Skin epidermis (tissue), 12 donors: ENCODE measurements at regions not wholly inside any gene's neighbourhood (a gene's known extent, or its start where the extent isn't known, plus 50 kb on each side); places are given as distances from the start of the nearest gene placed in this dataset.

Experiments used
- H3K27ac ChIP-seq, 21 experiments: fragments of 200-600 bp; sonication (generic) in 11 of 21; one replicate each; pipeline ENCODE4 v1.5.0; 2020; ENCODE audit warnings: mild to moderate bottlenecking in 3 of 21, inconsistent platforms in 2 of 21, moderate library complexity in 2 of 21
- H3K4me3 ChIP-seq, 7 experiments: fragments of 200-600 bp; sonication (generic) in 2 of 7; one replicate each; pipeline ENCODE4 v1.5.0; 2020; ENCODE audit warnings: inconsistent platforms in 2 of 7, mild to moderate bottlenecking in 2 of 7, moderate library complexity in 1 of 7

DNA sequence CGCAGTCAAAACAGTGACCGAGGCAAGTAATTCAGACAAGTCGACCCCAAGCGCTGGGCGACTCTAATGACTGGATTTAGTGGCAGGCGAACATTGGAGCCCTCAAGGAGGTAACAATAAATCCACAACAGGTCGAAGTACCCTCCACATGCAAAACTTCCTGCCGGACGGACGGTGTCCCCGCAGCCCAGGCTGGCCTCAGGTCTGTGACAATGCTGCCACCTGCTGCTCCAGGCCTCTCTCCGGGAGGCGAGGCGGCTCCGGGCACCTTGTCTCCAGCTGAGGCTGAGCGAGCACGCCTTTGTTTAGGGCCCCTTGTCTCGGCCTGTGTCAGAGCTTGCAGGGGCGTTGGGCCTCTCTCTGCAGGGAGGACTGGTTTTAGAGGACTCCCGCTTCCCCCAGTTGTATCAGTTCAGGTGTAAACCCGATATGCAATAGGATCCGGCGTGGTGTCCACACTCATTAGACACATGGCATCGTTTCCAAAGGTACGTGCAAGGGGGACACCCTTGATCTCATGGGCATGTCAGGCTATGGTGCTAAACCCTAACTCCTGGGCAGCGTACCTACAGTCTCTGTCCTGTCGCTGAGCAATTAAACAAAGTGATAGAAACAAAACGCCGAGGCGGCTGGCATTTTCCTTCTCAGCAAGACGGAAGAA, 628.0 kb upstream of the ADAMTS16 start:
- Histone ChIP-seq H3K27ac (no peak overlapping the region), H3K4me3 (peak overlapping the region in 2 of 7 experiments; percentile 13 to 21)

- Histone ChIP-seq H3K27ac (no peak overlapping the region), H3K4me3 (no peak overlapping the region)
Measured at GRCh38 chr5:4513381-4513780, 626.7 kb upstream of the ADAMTS16 start.

DNA sequence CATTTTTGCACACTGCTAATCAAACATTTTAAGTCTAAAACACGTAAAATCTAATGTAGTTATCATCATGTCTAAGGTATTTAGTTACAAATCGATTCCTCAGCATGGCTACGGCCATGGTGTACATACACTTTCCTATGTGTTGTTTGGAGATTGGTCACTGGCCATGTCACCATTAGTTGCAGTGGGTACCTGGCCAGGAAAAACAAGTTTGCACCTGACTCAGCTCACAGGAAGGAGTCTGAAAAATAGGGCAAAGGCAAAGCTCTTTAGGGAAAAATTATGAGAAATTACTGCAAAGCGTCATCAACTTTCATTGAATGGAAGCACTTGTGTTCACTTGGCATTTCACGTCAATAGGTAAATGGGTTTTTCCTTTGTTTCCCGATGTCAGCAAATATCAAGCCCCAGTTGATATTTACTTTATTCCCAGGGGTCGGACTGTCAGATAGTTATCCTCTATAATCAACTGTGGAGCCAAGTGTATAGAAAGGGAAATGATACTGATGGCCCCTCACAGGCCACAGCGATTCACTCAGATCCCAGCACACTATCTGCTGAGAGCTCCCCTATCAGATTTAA, 626.0 kb upstream of the ADAMTS16 start:
- H3K27ac ChIP-seq, result no peak overlapping the region
- no peak overlapping the region for H3K4me3 ChIP-seq

GRCh38 chr5:4518903-4519672, 621.0 kb upstream of the ADAMTS16 start:
- Histone ChIP-seq H3K27ac (no peak overlapping the region), H3K4me3 (no peak overlapping the region)

DNA sequence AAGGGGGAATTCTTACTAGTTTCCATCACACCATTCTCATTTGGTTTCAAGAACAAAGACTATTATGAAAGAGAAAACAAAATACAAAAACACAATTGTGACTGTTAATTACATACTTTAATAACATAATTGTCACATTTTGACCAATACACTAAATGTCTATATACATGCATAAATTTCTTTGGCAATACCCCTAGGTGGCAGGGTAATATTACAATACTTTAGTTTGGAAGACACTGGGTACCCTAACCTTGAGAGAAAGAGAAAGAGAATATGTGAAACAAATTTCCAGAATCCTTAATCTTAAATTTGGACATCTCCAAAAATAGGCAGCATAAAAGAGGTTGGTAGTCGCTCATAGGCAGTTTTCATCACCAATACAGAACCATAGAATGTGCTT, 619.6 kb upstream of the ADAMTS16 start:
- Histone ChIP-seq H3K4me3 (no peak overlapping the region), H3K27ac (no peak overlapping the region)

DNA sequence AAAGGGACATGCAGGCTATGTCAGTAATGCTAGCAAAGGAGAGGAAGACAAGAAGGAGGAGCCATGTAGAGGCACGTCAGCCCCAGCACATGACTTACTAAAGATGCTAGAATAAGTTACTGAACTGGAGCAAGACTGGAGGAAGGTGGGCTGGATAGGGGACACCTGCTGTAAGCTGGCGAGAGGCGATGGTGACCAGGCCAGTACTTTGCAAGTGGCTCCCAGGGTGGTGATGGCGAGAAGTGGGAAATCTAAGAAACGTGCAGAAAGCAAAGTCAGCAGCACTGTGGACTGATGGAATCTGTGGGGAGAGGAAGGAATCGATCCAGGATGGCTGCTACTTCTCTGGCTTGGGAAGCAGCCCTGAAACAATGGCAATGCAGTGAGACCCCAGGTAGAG, 617.1 kb upstream of the ADAMTS16 start:
- Histone ChIP-seq H3K4me3 (no peak overlapping the region), H3K27ac (no peak overlapping the region)

GRCh38 chr5:4531756-4532704, 608.1 kb upstream of the ADAMTS16 start:
- peak overlapping the region in 2 of 21 experiments; percentile 25 to 46 for H3K27ac ChIP-seq
- H3K4me3 ChIP-seq, result no peak overlapping the region

GRCh38 chr5:4532705-4533080, 607.4 kb upstream of the ADAMTS16 start:
- peak overlapping the region in 2 of 21 experiments; percentile 25 to 46 for H3K27ac ChIP-seq
- H3K4me3 ChIP-seq, result no peak overlapping the region

DNA sequence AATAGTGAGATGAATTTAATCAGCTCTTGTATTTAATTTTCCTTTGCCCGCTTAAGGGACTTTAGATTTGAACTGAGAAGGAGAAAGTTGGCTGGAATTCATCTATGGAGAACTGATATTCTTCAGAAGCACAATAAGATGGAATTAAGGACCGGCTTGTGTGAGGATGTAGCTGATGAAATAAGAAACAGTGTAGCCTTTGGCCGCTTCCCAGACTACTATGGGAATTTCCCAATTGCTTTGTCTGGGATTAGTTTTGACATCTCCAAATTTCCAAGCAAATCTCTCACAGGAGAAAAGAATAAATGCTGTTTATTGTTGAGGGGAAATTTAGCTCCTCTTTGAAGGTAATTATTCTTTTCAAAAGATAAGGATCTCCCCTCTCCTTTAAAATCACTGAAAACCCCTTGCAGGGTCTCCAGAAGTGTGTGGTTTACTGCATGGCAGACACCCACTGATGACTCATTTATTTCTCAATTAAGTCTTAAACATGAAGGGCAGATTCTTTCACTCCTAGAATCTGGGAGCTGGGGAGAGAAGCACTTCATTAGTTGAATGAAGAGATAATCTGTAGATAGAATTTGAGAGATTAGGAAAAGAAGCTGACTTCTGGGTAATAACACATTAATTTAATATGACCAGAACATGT, 606.5 kb upstream of the ADAMTS16 start:
- no peak overlapping the region for H3K4me3 ChIP-seq

DNA sequence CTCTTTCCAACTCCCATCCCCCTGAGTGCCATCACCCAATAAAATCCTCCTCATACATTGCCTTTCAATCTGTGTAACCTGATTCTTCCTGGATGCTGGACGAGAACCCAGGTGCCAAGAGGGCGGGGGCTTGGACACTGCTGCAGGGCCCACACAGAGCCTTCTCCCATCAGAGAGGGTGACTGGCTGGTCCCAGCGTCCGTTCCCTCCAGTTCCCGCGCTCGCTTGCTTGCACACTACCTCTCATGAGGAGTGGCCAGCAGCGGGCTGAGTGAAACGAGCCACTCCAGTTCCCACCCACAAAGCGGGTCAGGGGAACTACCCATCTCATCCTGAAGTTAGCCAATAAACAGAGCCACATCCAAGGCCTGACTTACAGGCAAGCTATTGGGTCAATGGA, 602.6 kb upstream of the ADAMTS16 start:
- Histone ChIP-seq H3K4me3 (no peak overlapping the region), H3K27ac (no peak overlapping the region)

More for the DNA sequence above, 606.5 kb upstream of the ADAMTS16 start:
- H3K27ac ChIP-seq, result peak overlapping the region in 1 of 21 experiments; percentile 45

GRCh38 chr5:4540375-4541173, 599.6 kb upstream of the ADAMTS16 start:
- H3K4me3 ChIP-seq, result no peak overlapping the region
- H3K27ac ChIP-seq, result peak overlapping the region in 1 of 21 experiments; percentile 61

- Histone ChIP-seq H3K4me3 (no peak overlapping the region), H3K27ac (peak overlapping the region in 1 of 21 experiments; percentile 32)
Measured at GRCh38 chr5:4541334-4541733, 598.8 kb upstream of the ADAMTS16 start.

- H3K27ac ChIP-seq, result no peak overlapping the region
- no peak overlapping the region for H3K4me3 ChIP-seq
Measured at GRCh38 chr5:4542145-4542778, 597.9 kb upstream of the ADAMTS16 start.

- Histone ChIP-seq H3K4me3 (no peak overlapping the region), H3K27ac (no peak overlapping the region)
Measured at GRCh38 chr5:4544049-4544670, 596.0 kb upstream of the ADAMTS16 start.

DNA sequence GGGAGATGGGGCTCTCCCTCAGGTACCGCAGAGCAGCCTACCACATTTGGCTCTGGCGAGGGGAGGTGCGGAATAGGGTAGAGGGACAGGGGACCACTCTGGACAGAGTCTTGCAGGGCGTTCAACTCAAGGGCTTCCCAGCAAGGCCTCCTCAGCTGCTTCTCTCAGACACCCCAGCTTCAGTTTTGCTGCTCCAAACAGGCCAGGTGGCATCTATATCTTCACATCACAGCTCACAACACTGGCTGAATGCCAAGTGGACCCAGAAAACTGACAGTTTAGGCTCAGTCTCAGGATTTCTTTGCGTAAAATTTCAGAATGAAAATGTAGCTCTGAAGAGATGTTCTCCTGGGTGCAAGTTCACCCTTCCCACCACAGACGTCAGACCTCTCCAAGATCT, 592.6 kb upstream of the ADAMTS16 start:
- Histone ChIP-seq H3K27ac (no peak overlapping the region), H3K4me3 (no peak overlapping the region)

DNA sequence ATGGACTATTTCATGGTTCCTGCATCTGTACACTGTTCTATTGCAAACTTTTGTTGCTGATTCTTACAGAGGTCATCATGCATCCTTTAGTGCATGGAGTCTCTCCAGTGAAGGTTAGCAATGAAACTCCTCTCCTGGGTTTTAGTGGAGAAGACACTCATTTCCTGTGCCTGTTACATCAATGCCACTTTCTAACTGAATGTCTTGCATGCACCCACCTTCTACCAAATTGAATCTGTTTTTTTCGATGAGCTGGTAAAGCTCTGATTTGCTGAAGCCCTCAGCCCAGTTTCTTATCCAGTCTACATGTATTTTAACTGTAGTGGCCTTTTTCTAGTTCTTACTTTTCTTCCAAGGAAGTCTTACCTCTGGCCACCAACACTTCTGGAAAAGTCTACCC, 591.8 kb upstream of the ADAMTS16 start:
- no peak overlapping the region for H3K27ac ChIP-seq

GRCh38 chr5:4549351-4549750, 590.8 kb upstream of the ADAMTS16 start:
- Histone ChIP-seq H3K27ac (no peak overlapping the region), H3K4me3 (no peak overlapping the region)

More for the DNA sequence above, 591.8 kb upstream of the ADAMTS16 start:
- no peak overlapping the region for H3K4me3 ChIP-seq

DNA sequence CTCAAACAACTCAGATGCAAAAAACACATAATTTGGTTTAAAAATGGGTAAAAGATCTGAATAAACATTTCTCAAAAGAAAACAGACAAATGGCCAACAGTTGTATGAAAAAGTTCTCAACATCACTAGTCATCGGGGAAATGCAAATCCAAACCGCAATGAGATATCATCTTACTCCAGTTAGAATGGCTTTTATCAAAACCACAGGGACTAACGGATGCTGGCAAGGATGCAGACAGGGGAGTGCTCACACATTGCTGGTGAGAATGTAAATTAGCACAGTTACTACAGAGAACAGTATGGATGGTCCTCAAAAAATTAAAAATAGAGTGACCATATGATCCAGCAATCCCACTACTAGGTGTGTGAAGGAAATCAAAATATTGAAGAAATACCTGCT, 589.1 kb upstream of the ADAMTS16 start:
- no peak overlapping the region for H3K4me3 ChIP-seq

More for the DNA sequence above, 589.1 kb upstream of the ADAMTS16 start:
- H3K27ac ChIP-seq, result no peak overlapping the region
